HCT116 (cell line): ENCODE measurements at regions not wholly inside any gene's neighbourhood (a gene's known extent, or its start where the extent isn't known, plus 50 kb on each side); places are given as distances from the start of the nearest gene placed in this dataset.

Experiments used
- ATAC-seq: fragments of 200-7000 bp; cut with Tn5 transposase; 2 replicates; pipeline ENCODE4 v1.9.1; 2020; ENCODE audit warnings: mild to moderate bottlenecking, moderate library complexity
- BruUV-seq: library from RNA; stranded (reverse); fragments of 400-500 nt; replicated peaks from 2 replicates; lab custom pipeline; 2021; lab: Mats Ljungman, UMichigan
- CTCF ChIA-PET: fragments of 300-600 bp; sonication (Branson Sonifier 250); formaldehyde crosslinking; loops from one replicate; lab custom pipeline; 2021; ENCODE audit warnings: antibody characterized with exemption; lab: Charles Lee
- POLR2A ChIA-PET: fragments of 300-600, 350-600 bp; sonication (Branson Sonifier 250); formaldehyde crosslinking; loops from one replicate; lab custom pipeline; 2021; ENCODE audit warnings: antibody characterized with exemption; lab: Charles Lee
- RAD21 ChIA-PET, 2 experiments: fragments of 300-600 bp; sonication (Branson Sonifier 250); formaldehyde crosslinking; loops; one replicate each; lab custom pipeline; 2023; ENCODE audit warnings: low total read pairs in 2 of 2; ENCODE audit not compliant: uncharacterized antibody in 2 of 2, unreplicated experiment in 2 of 2, low non-redundant PET in 1 of 2; lab: Charles Lee
- DNase-seq: peaks from one replicate; pipeline ENCODE4 v3.0.0-alpha.2; 2010; ENCODE audit warnings: low read depth, low spot score
- H2AFZ ChIP-seq: fragments of 200-600 bp; shearing (Covaris generic), sonication (generic); 2 replicates; pipeline ENCODE4 v1.6.1; 2017; ENCODE audit warnings: low read depth, mixed run types, mixed read lengths, antibody characterized with exemption, low read length; ENCODE audit not compliant: poor library complexity, severe bottlenecking
- H3K27ac ChIP-seq: 2 replicates; pipeline ENCODE4 v1.5.1; 2012; ENCODE audit warnings: low read depth, low read length
- H3K27me3 ChIP-seq: fragments of 200-600 bp; sonication (generic); 2 replicates; pipeline ENCODE4 v1.6.1; 2016; ENCODE audit warnings: mixed run types, low read length, mixed read lengths; ENCODE audit not compliant: insufficient read depth
- H3K36me3 ChIP-seq, 2 experiments: fragments of 200-500 bp in 1 of 2; fragments of 200-600 bp in 1 of 2; sonication (Bioruptor generic) in 1 of 2; sonication (generic) in 1 of 2; 2 replicates each; pipeline versions ENCODE4 v1.5.1 to v1.6.1; 2014 to 2016; ENCODE audit warnings: low read length in 2 of 2, inconsistent platforms in 1 of 2, mixed read lengths in 1 of 2, mixed run types in 1 of 2; ENCODE audit not compliant: insufficient read depth in 2 of 2, control insufficient read depth in 1 of 2
- H3K4me1 ChIP-seq, 2 experiments: fragments of 200-600 bp in 1 of 2; sonication (generic) in 1 of 2; 2 replicates each; pipeline versions ENCODE4 v1.5.1 to v1.6.1; 2012 to 2017; ENCODE audit warnings: low read length in 2 of 2, inconsistent platforms in 1 of 2, mild to moderate bottlenecking in 1 of 2, mixed read lengths in 1 of 2, mixed run types in 1 of 2, moderate library complexity in 1 of 2; ENCODE audit not compliant: insufficient read depth in 2 of 2, control insufficient read depth in 1 of 2
- H3K4me2 ChIP-seq: fragments of 200-600 bp; sonication (generic); 2 replicates; pipeline ENCODE4 v1.6.1; 2017; ENCODE audit warnings: mixed run types, low read length, mixed read lengths
- H3K4me3 ChIP-seq, 2 experiments: fragments of 200-600 bp in 1 of 2; sonication (generic) in 1 of 2; replicated peaks in 1 of 2; 2 replicates each; pipeline ENCODE4 v1.5.1; 2011 to 2016; ENCODE audit warnings: low read length in 2 of 2, control low read depth in 1 of 2, low read depth in 1 of 2, mild to moderate bottlenecking in 1 of 2, mixed read lengths in 1 of 2, mixed run types in 1 of 2
- H3K79me2 ChIP-seq: fragments of 200-600 bp; sonication (generic); 2 replicates; pipeline ENCODE4 v1.6.1; 2017; ENCODE audit warnings: mild to moderate bottlenecking, mixed run types, low read length, moderate library complexity, mixed read lengths; ENCODE audit not compliant: insufficient read depth
- H3K9ac ChIP-seq: fragments of 200-600 bp; sonication (generic); 2 replicates; pipeline ENCODE4 v1.6.1; 2016; ENCODE audit warnings: low read length, mixed read lengths
- H3K9me2 ChIP-seq: fragments of 200-600 bp; sonication (generic), shearing (Covaris generic); 2 replicates; pipeline ENCODE4 v1.6.1; 2017; ENCODE audit warnings: mixed run types, mild to moderate bottlenecking, moderate library complexity; ENCODE audit not compliant: insufficient read depth
- H3K9me3 ChIP-seq, 2 experiments: fragments of 200-500 bp in 1 of 2; fragments of 200-600 bp in 1 of 2; sonication (Bioruptor generic) in 1 of 2; sonication (generic) in 1 of 2; 2 replicates each; pipeline ENCODE4 v1.6.1; 2014 to 2017; ENCODE audit warnings: low read length in 2 of 2, mixed read lengths in 2 of 2, inconsistent platforms in 1 of 2, low read depth in 1 of 2, mild to moderate bottlenecking in 1 of 2, mixed run types in 1 of 2, moderate library complexity in 1 of 2; ENCODE audit not compliant: control insufficient read depth in 1 of 2, insufficient read depth in 1 of 2
- H4K20me1 ChIP-seq: fragments of 200-600 bp; sonication (generic), shearing (Covaris generic); 2 replicates; pipeline ENCODE4 v1.6.1; 2017; ENCODE audit warnings: mixed run types, mild to moderate bottlenecking, moderate library complexity; ENCODE audit not compliant: insufficient read depth
- CTCF ChIP-seq, 3 experiments: fragments of 200-600 bp in 1 of 3; sonication (generic) in 1 of 3; IDR thresholded peaks in 2 of 3; conservative IDR thresholded peaks in 1 of 3; 2 replicates each; pipeline ENCODE4 v1.5.1; 2012 to 2017; ENCODE audit warnings: low read depth in 2 of 3, low read length in 2 of 3, antibody characterized with exemption in 1 of 3, borderline replicate concordance in 1 of 3, control low read depth in 1 of 3, mild to moderate bottlenecking in 1 of 3, mixed read lengths in 1 of 3, mixed run types in 1 of 3, moderate library complexity in 1 of 3; ENCODE audit not compliant: insufficient read depth in 1 of 3
- EZH2 ChIP-seq: fragments of 200-600 bp; sonication (generic); IDR thresholded peaks from 2 replicates; pipeline ENCODE4 v1.6.1; 2017; ENCODE audit warnings: antibody characterized with exemption, mixed run types
- EZH2phosphoT487 ChIP-seq: fragments of 200-600 bp; IDR thresholded peaks from 2 replicates; pipeline ENCODE4 v1.6.1; 2018; ENCODE audit warnings: antibody characterized with exemption, borderline replicate concordance
- SRF ChIP-seq: IDR thresholded peaks from 2 replicates; pipeline ENCODE4 v1.6.1; 2012; ENCODE audit warnings: low read depth
- intact Hi-C: fragments of 100-400 bp; cut with micrococcal nuclease; formaldehyde crosslinking; loops from 2 replicates; pipeline ENCODE4 v1.10.0; 2022
- TF ChIP-seq, protein P1 (sequence below): IDR thresholded peaks from 2 replicates; pipeline ENCODE4 v1.6.1; 2011; ENCODE audit warnings: mild to moderate bottlenecking, low read length, moderate library complexity; ENCODE audit not compliant: insufficient replicate concordance; ENCODE audit errors: extremely low read depth

DNA sequence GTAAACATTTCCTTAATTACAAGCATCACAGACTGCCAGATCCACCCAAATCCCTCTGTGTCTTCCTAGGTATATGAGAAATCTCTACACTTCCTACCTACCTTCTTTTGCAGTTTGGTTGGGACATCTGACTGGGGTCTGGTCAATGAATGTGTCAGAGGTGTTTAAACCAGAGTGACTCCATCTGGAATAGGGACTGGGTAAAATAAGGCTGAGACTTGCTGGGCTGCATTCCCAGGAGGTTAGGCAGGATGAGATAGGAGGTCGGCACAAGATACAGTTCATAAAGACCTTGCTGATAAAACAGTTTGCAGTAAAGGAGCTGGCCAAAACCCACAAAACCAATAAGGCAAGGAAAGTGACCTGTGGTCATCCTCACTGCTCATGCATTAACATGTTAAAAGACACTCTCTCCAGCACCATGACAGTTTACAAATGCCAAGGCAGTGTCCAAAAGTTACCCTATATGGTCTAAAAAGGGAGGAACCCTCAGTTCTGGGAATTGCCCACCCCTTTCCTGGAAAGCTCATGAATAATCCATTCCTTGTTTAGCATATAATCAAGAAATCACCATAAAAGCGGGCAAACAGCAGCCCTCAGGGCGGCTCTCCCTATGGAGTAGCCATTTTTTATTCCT, 87.4 kb upstream of the BACE2 start:
- Histone ChIP-seq H3K4me1 (no peaks in the 10 kb centered on the region), H3K9me3 (no peaks in the 10 kb centered on the region), H3K27ac (no peak overlapping the region), H3K79me2 (no peaks in the 10 kb centered on the region), H3K9me2 (no peaks in the 10 kb centered on the region), H3K4me2 (no peak overlapping the region), H3K9ac (no peak overlapping the region), H4K20me1 (no peaks in the 10 kb centered on the region), H3K27me3 (peaks cover 12% of the 10 kb centered on the region), H3K36me3 (no peaks in the 10 kb centered on the region), H3K4me3 (no peak overlapping the region), H2AFZ (no peak overlapping the region)
- CTCF ChIA-PET = no interaction called here
- POLR2A ChIA-PET = no interaction called here
- intact Hi-C loops = no loop called here
- DNase-seq (no peak), ATAC-seq (no peak)
- BruUV-seq = no TSS peak
- TF ChIP-seq CTCF (IDR thresholded peaks at IDR 0.05 in 2 of 3, conservative IDR thresholded peaks at IDR 0.05 in 1 of 3; ENCODE audit: borderline replicate concordance in 1 of 3, insufficient read depth in 1 of 3, low read depth in 2 of 3, low read length in 2 of 3) = no peak
- TF ChIP-seq EZH2 = no peak
- TF ChIP-seq, protein P1, sequence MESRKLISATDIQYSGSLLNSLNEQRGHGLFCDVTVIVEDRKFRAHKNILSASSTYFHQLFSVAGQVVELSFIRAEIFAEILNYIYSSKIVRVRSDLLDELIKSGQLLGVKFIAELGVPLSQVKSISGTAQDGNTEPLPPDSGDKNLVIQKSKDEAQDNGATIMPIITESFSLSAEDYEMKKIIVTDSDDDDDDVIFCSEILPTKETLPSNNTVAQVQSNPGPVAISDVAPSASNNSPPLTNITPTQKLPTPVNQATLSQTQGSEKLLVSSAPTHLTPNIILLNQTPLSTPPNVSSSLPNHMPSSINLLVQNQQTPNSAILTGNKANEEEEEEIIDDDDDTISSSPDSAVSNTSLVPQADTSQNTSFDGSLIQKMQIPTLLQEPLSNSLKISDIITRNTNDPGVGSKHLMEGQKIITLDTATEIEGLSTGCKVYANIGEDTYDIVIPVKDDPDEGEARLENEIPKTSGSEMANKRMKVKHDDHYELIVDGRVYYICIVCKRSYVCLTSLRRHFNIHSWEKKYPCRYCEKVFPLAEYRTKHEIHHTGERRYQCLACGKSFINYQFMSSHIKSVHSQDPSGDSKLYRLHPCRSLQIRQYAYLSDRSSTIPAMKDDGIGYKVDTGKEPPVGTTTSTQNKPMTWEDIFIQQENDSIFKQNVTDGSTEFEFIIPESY = no peak
- no peak for TF ChIP-seq SRF
- TF ChIP-seq EZH2phosphoT487 = no peak
- RAD21 ChIA-PET = no interaction called here
